ENCODE measurements at regions not wholly inside any gene's neighbourhood (a gene's known extent, or its start where the extent isn't known, plus 50 kb on each side); places are given as distances from the start of the nearest gene placed in this dataset.
"Not testable (repeated sequence)": the region's sequence is repeated elsewhere in the genome, so short reads cannot be mapped to it uniquely, and the experiment has no call there.

- DNase-seq, result no peak
These were observed 256.9 kb downstream of the MDFIC start for GRCh38 chr7:115178835-115179234.

GRCh38 chr7:115177823-115178222 is 255.9 kb downstream of the MDFIC start:
- DNase-seq, result no peak

- no peak for DNase-seq
These were observed 255.2 kb downstream of the MDFIC start for GRCh38 chr7:115177103-115177502.

GRCh38 chr7:115172397-115172796 is 250.5 kb downstream of the MDFIC start:
- not testable (repeated sequence) for DNase-seq

- no peak for DNase-seq
These were observed 232.0 kb downstream of the MDFIC start for GRCh38 chr7:115153769-115154477.

- DNase-seq, result no peak
These were observed 231.3 kb downstream of the MDFIC start for GRCh38 chr7:115153176-115153575.

GRCh38 chr7:115146148-115146547 is 224.3 kb downstream of the MDFIC start:
- no peak for DNase-seq

GRCh38 chr7:115145512-115145911 is 223.6 kb downstream of the MDFIC start:
- no peak for DNase-seq

- DNase-seq, result no peak
These were observed 215.9 kb downstream of the MDFIC start for GRCh38 chr7:115137816-115138215.

- DNase-seq, result no peak
These were observed 215.0 kb downstream of the MDFIC start for GRCh38 chr7:115136796-115137443.

GRCh38 chr7:115135769-115136410 is 214.0 kb downstream of the MDFIC start:
- peak; percentile 11 for DNase-seq

GRCh38 chr7:115135146-115135545 is 213.3 kb downstream of the MDFIC start:
- DNase-seq, result no peak

GRCh38 chr7:115133248-115133647 is 211.4 kb downstream of the MDFIC start:
- DNase-seq, result no peak

GRCh38 chr7:115132096-115132495 is 210.2 kb downstream of the MDFIC start:
- DNase-seq, result no peak

- DNase-seq, result no peak
These were observed 206.3 kb downstream of the MDFIC start for GRCh38 chr7:115128154-115128553.

GRCh38 chr7:115127399-115128021 is 205.6 kb downstream of the MDFIC start:
- no peak for DNase-seq

- DNase-seq, result no peak
These were observed 203.9 kb downstream of the MDFIC start for GRCh38 chr7:115125750-115126149.

- no peak for DNase-seq
These were observed 203.4 kb downstream of the MDFIC start for GRCh38 chr7:115125312-115125711.

- no peak for DNase-seq
These were observed 202.6 kb downstream of the MDFIC start for GRCh38 chr7:115124409-115124939.

- DNase-seq, result no peak
These were observed 201.5 kb downstream of the MDFIC start for GRCh38 chr7:115123441-115123840.

GRCh38 chr7:115122388-115122787 is 200.5 kb downstream of the MDFIC start:
- no peak for DNase-seq

GRCh38 chr7:115117748-115118147 is 195.9 kb downstream of the MDFIC start:
- no peak for DNase-seq
